WTC11 (cell line): ENCODE measurements at regions not wholly inside any gene's neighbourhood (a gene's known extent, or its start where the extent isn't known, plus 50 kb on each side); places are given as distances from the start of the nearest gene placed in this dataset.
A peak's percentile ranks its signal among the peaks of the same experiment; 100 is the strongest.

Source experiments
- ATAC-seq: fragments of 200-7000 bp; cut with Tn5 transposase; 2 replicates; pipeline ENCODE4 v1.10.0; 2021; ENCODE audit warnings: mild to moderate bottlenecking, moderate library complexity
- CTCF ChIA-PET: fragments of 300-600 bp; sonication (Branson Sonifier 250); formaldehyde crosslinking; loops from one replicate; lab custom pipeline; 2021; ENCODE audit warnings: antibody characterized with exemption; lab: Charles Lee
- POLR2A ChIA-PET: fragments of 350-600 bp; sonication (Branson Sonifier 250); formaldehyde crosslinking; loops from one replicate; lab custom pipeline; 2021; ENCODE audit warnings: antibody characterized with exemption; lab: Charles Lee
- DNase-seq: peaks from one replicate; pipeline ENCODE4 v3.0.0; 2021; ENCODE audit warnings: low spot score
- H3K27ac Mint-ChIP-seq: 2 replicates; pipeline ENCODE4 v1.8.0; 2021; ENCODE audit warnings: mixed read lengths
- H3K27me3 Mint-ChIP-seq: 2 replicates; pipeline ENCODE4 v1.8.0; 2021; ENCODE audit warnings: low read depth, mild to moderate bottlenecking, moderate library complexity, mixed read lengths
- H3K36me3 Mint-ChIP-seq: 2 replicates; pipeline ENCODE4 v1.8.0; 2021; ENCODE audit warnings: mixed read lengths
- H3K4me1 Mint-ChIP-seq: 2 replicates; pipeline ENCODE4 v1.8.0; 2022; ENCODE audit warnings: mixed read lengths
- H3K4me3 Mint-ChIP-seq: 2 replicates; pipeline ENCODE4 v1.8.0; 2021; ENCODE audit warnings: mild to moderate bottlenecking, moderate library complexity, mixed read lengths
- H3K9me3 Mint-ChIP-seq: 2 replicates; pipeline ENCODE4 v1.8.0; 2021; ENCODE audit warnings: mixed read lengths
- ATF3 ChIP-seq: sonication (generic); formaldehyde crosslinking; conservative IDR thresholded peaks from 2 replicates; pipeline ENCODE4 v1.8.1; 2022; ENCODE audit warnings: mild to moderate bottlenecking, missing genetic modification reagents
- CBFB ChIP-seq: sonication (generic); formaldehyde crosslinking; IDR thresholded peaks from 2 replicates; pipeline ENCODE4 v1.8.1; 2022; ENCODE audit warnings: mild to moderate bottlenecking, low read depth, missing genetic modification reagents
- EMX1 ChIP-seq: fragments of 250-450 bp; sonication (Bioruptor Pico); IDR thresholded peaks from 2 replicates; pipeline ENCODE4 v1.8.0; 2021; ENCODE audit warnings: mild to moderate bottlenecking
- IRF1 ChIP-seq: sonication (generic); formaldehyde crosslinking; IDR thresholded peaks from 2 replicates; pipeline ENCODE4 v1.8.0; 2023; ENCODE audit warnings: missing genetic modification reagents
- IRF2 ChIP-seq: sonication (generic); formaldehyde crosslinking; IDR thresholded peaks from 2 replicates; pipeline ENCODE4 v1.8.0; 2022; ENCODE audit warnings: low read depth, missing genetic modification reagents, borderline replicate concordance
- KAT7 ChIP-seq: sonication (generic); formaldehyde crosslinking; IDR thresholded peaks from 2 replicates; pipeline ENCODE4 v1.8.1; 2023; ENCODE audit warnings: missing genetic modification reagents, mild to moderate bottlenecking, borderline replicate concordance
- MAX ChIP-seq: sonication (generic); formaldehyde crosslinking; IDR thresholded peaks from 2 replicates; pipeline ENCODE4 v1.8.0; 2022; ENCODE audit warnings: mild to moderate bottlenecking, missing genetic modification reagents
- NR2C2 ChIP-seq: sonication (generic); formaldehyde crosslinking; IDR thresholded peaks from 2 replicates; pipeline ENCODE4 v1.8.0; 2022; ENCODE audit warnings: mild to moderate bottlenecking, missing genetic modification reagents
- RELA ChIP-seq: sonication (generic); formaldehyde crosslinking; IDR thresholded peaks from 2 replicates; pipeline ENCODE4 v1.8.1; 2022; ENCODE audit warnings: missing genetic modification reagents, mild to moderate bottlenecking, borderline replicate concordance
- SMAD3 ChIP-seq: sonication (generic); formaldehyde crosslinking; IDR thresholded peaks from 2 replicates; pipeline ENCODE4 v1.8.0; 2022; ENCODE audit warnings: missing genetic modification reagents, mild to moderate bottlenecking, borderline replicate concordance
- TEAD1 ChIP-seq: sonication (generic); formaldehyde crosslinking; IDR thresholded peaks from 2 replicates; pipeline ENCODE4 v1.8.0; 2022; ENCODE audit warnings: mild to moderate bottlenecking, missing genetic modification reagents
- USF1 ChIP-seq: sonication (generic); formaldehyde crosslinking; IDR thresholded peaks from 2 replicates; pipeline ENCODE4 v1.8.0; 2022; ENCODE audit warnings: mild to moderate bottlenecking, missing genetic modification reagents
- TF ChIP-seq, protein P1 (sequence below): sonication (generic); formaldehyde crosslinking; IDR thresholded peaks from 2 replicates; pipeline ENCODE4 v1.8.1; 2023; ENCODE audit warnings: mild to moderate bottlenecking, missing genetic modification reagents, borderline replicate concordance
- TF ChIP-seq, protein P2 (sequence below): fragments of 250-450 bp; sonication (Bioruptor Pico); IDR thresholded peaks from 2 replicates; pipeline ENCODE4 v1.9.0; 2021; ENCODE audit warnings: mild to moderate bottlenecking
- TF ChIP-seq, protein P3 (sequence below): fragments of 200-600 bp; IDR thresholded peaks from 2 replicates; pipeline ENCODE4 v1.8.0; 2022; ENCODE audit warnings: antibody characterized with exemption

DNA sequence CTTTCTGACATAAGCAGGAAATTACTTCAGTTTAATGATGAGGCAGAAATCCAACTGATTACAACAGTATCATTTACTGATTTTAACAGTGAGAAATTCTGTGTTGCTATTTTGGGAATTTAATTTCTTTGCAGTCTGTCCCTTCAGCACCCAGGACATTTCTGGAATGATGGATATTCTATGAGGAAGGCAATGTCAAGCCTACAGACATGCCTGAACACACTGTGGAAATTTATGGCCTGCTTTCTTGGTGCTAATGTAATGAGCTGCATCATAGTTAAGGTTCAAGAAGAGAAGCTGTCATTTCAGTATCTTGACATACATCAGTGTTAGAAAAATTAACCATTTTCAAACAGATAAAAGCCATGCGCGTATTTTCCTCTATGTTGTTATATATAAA is 87.7 kb downstream of the SLITRK1 start (continued):
- TF ChIP-seq, protein P1, sequence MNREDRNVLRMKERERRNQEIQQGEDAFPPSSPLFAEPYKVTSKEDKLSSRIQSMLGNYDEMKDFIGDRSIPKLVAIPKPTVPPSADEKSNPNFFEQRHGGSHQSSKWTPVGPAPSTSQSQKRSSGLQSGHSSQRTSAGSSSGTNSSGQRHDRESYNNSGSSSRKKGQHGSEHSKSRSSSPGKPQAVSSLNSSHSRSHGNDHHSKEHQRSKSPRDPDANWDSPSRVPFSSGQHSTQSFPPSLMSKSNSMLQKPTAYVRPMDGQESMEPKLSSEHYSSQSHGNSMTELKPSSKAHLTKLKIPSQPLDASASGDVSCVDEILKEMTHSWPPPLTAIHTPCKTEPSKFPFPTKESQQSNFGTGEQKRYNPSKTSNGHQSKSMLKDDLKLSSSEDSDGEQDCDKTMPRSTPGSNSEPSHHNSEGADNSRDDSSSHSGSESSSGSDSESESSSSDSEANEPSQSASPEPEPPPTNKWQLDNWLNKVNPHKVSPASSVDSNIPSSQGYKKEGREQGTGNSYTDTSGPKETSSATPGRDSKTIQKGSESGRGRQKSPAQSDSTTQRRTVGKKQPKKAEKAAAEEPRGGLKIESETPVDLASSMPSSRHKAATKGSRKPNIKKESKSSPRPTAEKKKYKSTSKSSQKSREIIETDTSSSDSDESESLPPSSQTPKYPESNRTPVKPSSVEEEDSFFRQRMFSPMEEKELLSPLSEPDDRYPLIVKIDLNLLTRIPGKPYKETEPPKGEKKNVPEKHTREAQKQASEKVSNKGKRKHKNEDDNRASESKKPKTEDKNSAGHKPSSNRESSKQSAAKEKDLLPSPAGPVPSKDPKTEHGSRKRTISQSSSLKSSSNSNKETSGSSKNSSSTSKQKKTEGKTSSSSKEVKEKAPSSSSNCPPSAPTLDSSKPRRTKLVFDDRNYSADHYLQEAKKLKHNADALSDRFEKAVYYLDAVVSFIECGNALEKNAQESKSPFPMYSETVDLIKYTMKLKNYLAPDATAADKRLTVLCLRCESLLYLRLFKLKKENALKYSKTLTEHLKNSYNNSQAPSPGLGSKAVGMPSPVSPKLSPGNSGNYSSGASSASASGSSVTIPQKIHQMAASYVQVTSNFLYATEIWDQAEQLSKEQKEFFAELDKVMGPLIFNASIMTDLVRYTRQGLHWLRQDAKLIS (CRISPR knock-in tag): no peak
- TF ChIP-seq CBFB (CRISPR knock-in tag): no peak
- TF ChIP-seq ATF3: no peak
- TF ChIP-seq, protein P2, sequence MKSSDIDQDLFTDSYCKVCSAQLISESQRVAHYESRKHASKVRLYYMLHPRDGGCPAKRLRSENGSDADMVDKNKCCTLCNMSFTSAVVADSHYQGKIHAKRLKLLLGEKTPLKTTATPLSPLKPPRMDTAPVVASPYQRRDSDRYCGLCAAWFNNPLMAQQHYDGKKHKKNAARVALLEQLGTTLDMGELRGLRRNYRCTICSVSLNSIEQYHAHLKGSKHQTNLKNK (CRISPR knock-in tag): no peak
- TF ChIP-seq, protein P3, sequence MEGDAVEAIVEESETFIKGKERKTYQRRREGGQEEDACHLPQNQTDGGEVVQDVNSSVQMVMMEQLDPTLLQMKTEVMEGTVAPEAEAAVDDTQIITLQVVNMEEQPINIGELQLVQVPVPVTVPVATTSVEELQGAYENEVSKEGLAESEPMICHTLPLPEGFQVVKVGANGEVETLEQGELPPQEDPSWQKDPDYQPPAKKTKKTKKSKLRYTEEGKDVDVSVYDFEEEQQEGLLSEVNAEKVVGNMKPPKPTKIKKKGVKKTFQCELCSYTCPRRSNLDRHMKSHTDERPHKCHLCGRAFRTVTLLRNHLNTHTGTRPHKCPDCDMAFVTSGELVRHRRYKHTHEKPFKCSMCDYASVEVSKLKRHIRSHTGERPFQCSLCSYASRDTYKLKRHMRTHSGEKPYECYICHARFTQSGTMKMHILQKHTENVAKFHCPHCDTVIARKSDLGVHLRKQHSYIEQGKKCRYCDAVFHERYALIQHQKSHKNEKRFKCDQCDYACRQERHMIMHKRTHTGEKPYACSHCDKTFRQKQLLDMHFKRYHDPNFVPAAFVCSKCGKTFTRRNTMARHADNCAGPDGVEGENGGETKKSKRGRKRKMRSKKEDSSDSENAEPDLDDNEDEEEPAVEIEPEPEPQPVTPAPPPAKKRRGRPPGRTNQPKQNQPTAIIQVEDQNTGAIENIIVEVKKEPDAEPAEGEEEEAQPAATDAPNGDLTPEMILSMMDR: no peak

DNA sequence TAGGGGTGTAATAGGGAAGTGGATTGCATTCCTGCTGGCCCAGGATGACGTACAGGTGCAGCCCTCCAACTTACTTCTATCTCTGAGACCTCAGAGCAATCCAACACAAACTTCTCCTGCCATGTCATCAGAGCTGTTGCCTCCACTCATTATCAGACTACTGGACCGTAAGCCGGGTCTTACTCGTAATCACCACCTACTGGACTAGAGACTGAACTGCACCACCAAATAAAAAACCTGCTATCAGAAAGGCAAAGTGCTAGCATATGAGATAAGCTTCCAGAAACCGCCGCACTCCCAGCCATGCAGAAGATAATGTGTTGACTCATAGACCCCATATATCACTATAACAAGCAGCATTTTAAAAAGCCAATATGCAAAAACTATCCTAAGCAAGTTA is 102.0 kb downstream of the SLITRK1 start:
- Mint-ChIP-seq H3K36me3 (no peaks in the 10 kb centered on the region), H3K4me3 (no peak overlapping the region), H3K27ac (no peak overlapping the region), H3K27me3 (no peaks in the 10 kb centered on the region), H3K4me1 (no peaks in the 10 kb centered on the region)
- DNase-seq (peak; percentile 22), ATAC-seq (peak; percentile 97)
- ChIA-PET CTCF (interaction anchor here (0.5 to 1.5 kb wide), 11 partner anchors 9 to 742 kb away, joined by 3 to 6 read pairs (median 3); no protein-coding TSS in a partner anchor), POLR2A (interaction anchor here (0.6 kb wide), 1 partner anchor 10 kb away, joined by 6 read pairs; no protein-coding TSS in a partner anchor)
- TF ChIP-seq, protein P3: peak; percentile 74
- TF ChIP-seq IRF2 (CRISPR knock-in tag) (no peak), TEAD1 (CRISPR knock-in tag) (0 out of 2 replicates have a peak, but pooled peaks have one; percentile 16)
- TF ChIP-seq, protein P2 (CRISPR knock-in tag): no peak
- TF ChIP-seq, all 79 proteins: peak for 2
- peaks cover 10% of the 10 kb centered on the region for H3K9me3 Mint-ChIP-seq

- H3K4me1 Mint-ChIP-seq: no peaks in the 10 kb centered on the region
- no peaks in the 10 kb centered on the region for H3K9me3 Mint-ChIP-seq
- H3K4me3 Mint-ChIP-seq: no peak overlapping the region
- H3K27ac Mint-ChIP-seq: no peak overlapping the region
- DNase-seq (no peak), ATAC-seq (no peak)
- POLR2A ChIA-PET: no interaction called here
- no peaks in the 10 kb centered on the region for H3K36me3 Mint-ChIP-seq
- CTCF ChIA-PET: no interaction called here
- peaks cover 2% of the 10 kb centered on the region; the same call in 1 of the 2 replicates for H3K27me3 Mint-ChIP-seq
- TF ChIP-seq USF1 (CRISPR knock-in tag): no peak
- TF ChIP-seq SMAD3 (CRISPR knock-in tag): no peak
- TF ChIP-seq, protein P2 (CRISPR knock-in tag): no peak
- no peak for TF ChIP-seq EMX1
- no peak for TF ChIP-seq MAX
- TF ChIP-seq RELA: no peak
- TF ChIP-seq NR2C2 (CRISPR knock-in tag): no peak
- TF ChIP-seq, protein P1 (CRISPR knock-in tag): no peak
- TF ChIP-seq IRF1: no peak
- TF ChIP-seq KAT7 (CRISPR knock-in tag): no peak
These were observed 108.3 kb downstream of the SLITRK1 start for GRCh38 chr13:83773961-83774360.
